Lower leg skin (tissue), 3 donors: ENCODE measurements at regions not wholly inside any gene's neighbourhood (a gene's known extent, or its start where the extent isn't known, plus 50 kb on each side); places are given as distances from the start of the nearest gene placed in this dataset.

Experiments used
- CTCF ChIP-seq, 3 donors: fragments of 450-650 bp; IDR thresholded peaks; one replicate each; pipeline ENCODE4 v1.5.1; 2016; ENCODE audit warnings: antibody characterized with exemption in 3 of 3, mild to moderate bottlenecking in 3 of 3, moderate library complexity in 2 of 3
- POLR2A ChIP-seq, 2 donors: fragments of 450-650 bp; IDR thresholded peaks; one replicate each; pipeline ENCODE4 v1.6.1; 2016 to 2017; ENCODE audit warnings: antibody characterized with exemption in 2 of 2, mild to moderate bottlenecking in 1 of 2, moderate library complexity in 1 of 2

DNA sequence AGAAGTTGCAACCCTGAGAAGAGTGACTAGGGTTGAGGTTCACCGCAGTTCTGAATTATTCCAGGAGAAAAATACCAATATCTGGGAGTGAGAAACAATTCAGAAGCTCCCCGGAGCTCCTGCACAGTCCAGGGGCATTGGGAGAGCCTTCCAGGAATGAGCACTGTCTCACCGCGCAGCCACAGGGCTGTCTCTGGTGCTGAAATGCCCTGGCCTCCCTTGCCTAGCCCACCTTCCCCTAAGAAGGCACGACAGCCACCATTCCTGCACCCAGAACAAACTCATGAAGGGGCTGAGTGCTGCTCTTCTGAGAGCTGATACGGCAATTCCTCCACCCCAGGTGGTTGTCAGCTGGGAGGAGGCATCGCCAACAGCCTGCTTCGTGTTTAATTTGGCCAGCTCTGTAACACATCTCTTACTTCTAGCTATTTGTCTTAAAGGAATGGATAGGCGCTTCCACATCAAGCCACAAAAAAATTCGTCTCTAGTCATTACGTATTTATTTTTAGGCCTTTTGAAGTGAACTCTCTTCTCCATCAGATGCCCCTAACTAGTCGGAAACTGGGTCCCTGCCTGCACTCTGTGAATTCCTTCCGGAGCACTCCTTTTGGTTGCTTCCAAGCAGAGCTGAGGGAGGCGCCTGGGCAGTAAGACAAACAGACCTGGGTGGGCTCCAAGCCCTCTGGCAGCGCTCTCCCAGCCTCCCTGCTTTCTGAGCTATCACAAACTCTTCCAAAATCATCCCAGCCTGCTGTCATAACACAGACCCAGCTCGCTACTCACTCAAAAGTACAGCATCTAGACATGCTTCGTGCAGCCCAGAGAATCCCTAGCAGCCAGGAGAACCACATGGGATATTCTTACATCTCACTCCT is 120.5 kb upstream of the CCDC68 start:
- TF ChIP-seq CTCF (IDR thresholded peaks at IDR 0.05) (no peak), POLR2A (IDR thresholded peaks at IDR 0.05) (no peak)
